ENCODE measurements at regions not wholly inside any gene's neighbourhood (a gene's known extent, or its start where the extent isn't known, plus 50 kb on each side); places are given as distances from the start of the nearest gene placed in this dataset.

GRCh38 chr2:78682781-78683180 lies 342.7 kb upstream of the REG3G start:
- Histone ChIP-seq H3K4me3 (ENCODE audit: low read depth in 1 of 5, low read length in 5 of 5) (no peak overlapping the region), H3K4me1 (ENCODE audit: control insufficient read depth in 5 of 5, insufficient read depth in 5 of 5, low read length in 5 of 5) (no peaks in the 10 kb centered on the region), H3K9ac (ENCODE audit: low read length in 5 of 5) (no peak overlapping the region), H3K27ac (ENCODE audit: low read depth, low read length) (no peak overlapping the region), H3K36me3 (ENCODE audit: control insufficient read depth in 5 of 5, insufficient read depth in 5 of 5, low read length in 5 of 5) (no peaks in the 10 kb centered on the region), H3K27me3 (ENCODE audit: control insufficient read depth in 5 of 5, insufficient read depth in 4 of 5, low read length in 5 of 5) (no peaks in the 10 kb centered on the region), H3K9me3 (ENCODE audit: control insufficient read depth in 5 of 5, low read length in 5 of 5) (peaks cover 0 to 4% (median 3%) of the 10 kb centered on the region in 5 donors)

- H3K9ac ChIP-seq (ENCODE audit: low read length in 5 of 5): no peak overlapping the region
Measured at GRCh38 chr2:78686625-78687153, 338.8 kb upstream of the REG3G start.

GRCh38 chr2:78699696-78700095 lies 325.8 kb upstream of the REG3G start:
- H3K4me3 ChIP-seq (ENCODE audit: low read depth in 1 of 5, low read length in 5 of 5): no peak overlapping the region
- no peaks in the 10 kb centered on the region for H3K4me1 ChIP-seq (ENCODE audit: control insufficient read depth in 5 of 5, insufficient read depth in 5 of 5, low read length in 5 of 5)
- H3K36me3 ChIP-seq (ENCODE audit: control insufficient read depth in 5 of 5, insufficient read depth in 5 of 5, low read length in 5 of 5): no peaks in the 10 kb centered on the region
- no peak overlapping the region for H3K27ac ChIP-seq (ENCODE audit: low read depth, low read length)
- H3K9me3 ChIP-seq (ENCODE audit: control insufficient read depth in 5 of 5, low read length in 5 of 5): no peaks in the 10 kb centered on the region
- H3K27me3 ChIP-seq (ENCODE audit: control insufficient read depth in 5 of 5, insufficient read depth in 4 of 5, low read length in 5 of 5): no peaks in the 10 kb centered on the region
- no peak overlapping the region for H3K9ac ChIP-seq (ENCODE audit: low read length in 5 of 5)

More at GRCh38 chr2:78686625-78687153, 338.8 kb upstream of the REG3G start:
- peaks cover 0 to 6% (median 6%) of the 10 kb centered on the region in 5 donors for H3K9me3 ChIP-seq (ENCODE audit: control insufficient read depth in 5 of 5, low read length in 5 of 5)
- H3K27ac ChIP-seq (ENCODE audit: low read depth, low read length): no peak overlapping the region
- no peaks in the 10 kb centered on the region for H3K4me1 ChIP-seq (ENCODE audit: control insufficient read depth in 5 of 5, insufficient read depth in 5 of 5, low read length in 5 of 5)
- no peaks in the 10 kb centered on the region for H3K36me3 ChIP-seq (ENCODE audit: control insufficient read depth in 5 of 5, insufficient read depth in 5 of 5, low read length in 5 of 5)
- no peaks in the 10 kb centered on the region for H3K27me3 ChIP-seq (ENCODE audit: control insufficient read depth in 5 of 5, insufficient read depth in 4 of 5, low read length in 5 of 5)
- H3K4me3 ChIP-seq (ENCODE audit: low read depth in 1 of 5, low read length in 5 of 5): no peak overlapping the region

- Histone ChIP-seq H3K36me3 (ENCODE audit: control insufficient read depth in 5 of 5, insufficient read depth in 5 of 5, low read length in 5 of 5) (no peaks in the 10 kb centered on the region), H3K9me3 (ENCODE audit: control insufficient read depth in 5 of 5, low read length in 5 of 5) (no peaks in the 10 kb centered on the region), H3K27ac (ENCODE audit: low read depth, low read length) (no peak overlapping the region), H3K27me3 (ENCODE audit: control insufficient read depth in 5 of 5, insufficient read depth in 4 of 5, low read length in 5 of 5) (no peaks in the 10 kb centered on the region), H3K4me1 (ENCODE audit: control insufficient read depth in 5 of 5, insufficient read depth in 5 of 5, low read length in 5 of 5) (no peaks in the 10 kb centered on the region), H3K9ac (ENCODE audit: low read length in 5 of 5) (no peak overlapping the region), H3K4me3 (ENCODE audit: low read depth in 1 of 5, low read length in 5 of 5) (no peak overlapping the region)
Measured at GRCh38 chr2:78701546-78701945, 324.0 kb upstream of the REG3G start.

- no peak overlapping the region for H3K9ac ChIP-seq (ENCODE audit: low read length in 5 of 5)
Measured at GRCh38 chr2:78707776-78708386, 317.6 kb upstream of the REG3G start.

GRCh38 chr2:78710632-78711375 lies 314.7 kb upstream of the REG3G start:
- peaks cover 0 to 2% (median 0%) of the 10 kb centered on the region in 5 donors for H3K9me3 ChIP-seq (ENCODE audit: control insufficient read depth in 5 of 5, low read length in 5 of 5)
- H3K27ac ChIP-seq (ENCODE audit: low read depth, low read length): no peak overlapping the region
- no peak overlapping the region for H3K4me3 ChIP-seq (ENCODE audit: low read depth in 1 of 5, low read length in 5 of 5)
- no peak overlapping the region for H3K9ac ChIP-seq (ENCODE audit: low read length in 5 of 5)
- H3K36me3 ChIP-seq (ENCODE audit: control insufficient read depth in 5 of 5, insufficient read depth in 5 of 5, low read length in 5 of 5): no peaks in the 10 kb centered on the region
- no peaks in the 10 kb centered on the region for H3K4me1 ChIP-seq (ENCODE audit: control insufficient read depth in 5 of 5, insufficient read depth in 5 of 5, low read length in 5 of 5)
- H3K27me3 ChIP-seq (ENCODE audit: control insufficient read depth in 5 of 5, insufficient read depth in 4 of 5, low read length in 5 of 5): no peaks in the 10 kb centered on the region

More at GRCh38 chr2:78707776-78708386, 317.6 kb upstream of the REG3G start:
- Histone ChIP-seq H3K4me3 (ENCODE audit: low read depth in 1 of 5, low read length in 5 of 5) (no peak overlapping the region), H3K9me3 (ENCODE audit: control insufficient read depth in 5 of 5, low read length in 5 of 5) (no peaks in the 10 kb centered on the region), H3K27ac (ENCODE audit: low read depth, low read length) (no peak overlapping the region), H3K4me1 (ENCODE audit: control insufficient read depth in 5 of 5, insufficient read depth in 5 of 5, low read length in 5 of 5) (no peaks in the 10 kb centered on the region), H3K27me3 (ENCODE audit: control insufficient read depth in 5 of 5, insufficient read depth in 4 of 5, low read length in 5 of 5) (no peaks in the 10 kb centered on the region), H3K36me3 (ENCODE audit: control insufficient read depth in 5 of 5, insufficient read depth in 5 of 5, low read length in 5 of 5) (no peaks in the 10 kb centered on the region)

- Histone ChIP-seq H3K9ac (ENCODE audit: low read length in 5 of 5) (no peak overlapping the region), H3K27ac (ENCODE audit: low read depth, low read length) (no peak overlapping the region), H3K4me1 (ENCODE audit: control insufficient read depth in 5 of 5, insufficient read depth in 5 of 5, low read length in 5 of 5) (peaks cover 0 to 4% (median 0%) of the 10 kb centered on the region in 5 donors), H3K9me3 (ENCODE audit: control insufficient read depth in 5 of 5, low read length in 5 of 5) (peaks cover 0 to 2% (median 0%) of the 10 kb centered on the region in 5 donors), H3K27me3 (ENCODE audit: control insufficient read depth in 5 of 5, insufficient read depth in 4 of 5, low read length in 5 of 5) (no peaks in the 10 kb centered on the region), H3K36me3 (ENCODE audit: control insufficient read depth in 5 of 5, insufficient read depth in 5 of 5, low read length in 5 of 5) (no peaks in the 10 kb centered on the region), H3K4me3 (ENCODE audit: low read depth in 1 of 5, low read length in 5 of 5) (no peak overlapping the region)
Measured at GRCh38 chr2:78715293-78715692, 310.2 kb upstream of the REG3G start.

- Histone ChIP-seq H3K36me3 (ENCODE audit: control insufficient read depth in 5 of 5, insufficient read depth in 5 of 5, low read length in 5 of 5) (no peaks in the 10 kb centered on the region), H3K4me1 (ENCODE audit: control insufficient read depth in 5 of 5, insufficient read depth in 5 of 5, low read length in 5 of 5) (peaks cover 0 to 9% (median 0%) of the 10 kb centered on the region in 5 donors), H3K9me3 (ENCODE audit: control insufficient read depth in 5 of 5, low read length in 5 of 5) (peaks cover 0 to 2% (median 0%) of the 10 kb centered on the region in 5 donors), H3K27ac (ENCODE audit: low read depth, low read length) (no peak overlapping the region), H3K27me3 (ENCODE audit: control insufficient read depth in 5 of 5, insufficient read depth in 4 of 5, low read length in 5 of 5) (no peaks in the 10 kb centered on the region), H3K4me3 (ENCODE audit: low read depth in 1 of 5, low read length in 5 of 5) (no peak overlapping the region), H3K9ac (ENCODE audit: low read length in 5 of 5) (no peak overlapping the region)
Measured at GRCh38 chr2:78718024-78718423, 307.5 kb upstream of the REG3G start.

GRCh38 chr2:78718473-78718872 lies 307.0 kb upstream of the REG3G start:
- H3K4me1 ChIP-seq (ENCODE audit: control insufficient read depth in 5 of 5, insufficient read depth in 5 of 5, low read length in 5 of 5): peaks cover 0 to 9% (median 0%) of the 10 kb centered on the region in 5 donors
- H3K9me3 ChIP-seq (ENCODE audit: control insufficient read depth in 5 of 5, low read length in 5 of 5): no peaks in the 10 kb centered on the region
- no peak overlapping the region for H3K9ac ChIP-seq (ENCODE audit: low read length in 5 of 5)
- H3K36me3 ChIP-seq (ENCODE audit: control insufficient read depth in 5 of 5, insufficient read depth in 5 of 5, low read length in 5 of 5): no peaks in the 10 kb centered on the region
- no peak overlapping the region for H3K27ac ChIP-seq (ENCODE audit: low read depth, low read length)
- no peak overlapping the region for H3K4me3 ChIP-seq (ENCODE audit: low read depth in 1 of 5, low read length in 5 of 5)
- H3K27me3 ChIP-seq (ENCODE audit: control insufficient read depth in 5 of 5, insufficient read depth in 4 of 5, low read length in 5 of 5): no peaks in the 10 kb centered on the region

GRCh38 chr2:78721355-78722033 lies 304.0 kb upstream of the REG3G start:
- Histone ChIP-seq H3K4me3 (ENCODE audit: low read depth in 1 of 5, low read length in 5 of 5) (no peak overlapping the region), H3K36me3 (ENCODE audit: control insufficient read depth in 5 of 5, insufficient read depth in 5 of 5, low read length in 5 of 5) (no peaks in the 10 kb centered on the region)

More at GRCh38 chr2:78721355-78722033, 304.0 kb upstream of the REG3G start:
- H3K27ac ChIP-seq (ENCODE audit: low read depth, low read length): no peak overlapping the region
- H3K9me3 ChIP-seq (ENCODE audit: control insufficient read depth in 5 of 5, low read length in 5 of 5): no peaks in the 10 kb centered on the region
- no peak overlapping the region for H3K9ac ChIP-seq (ENCODE audit: low read length in 5 of 5)
- no peaks in the 10 kb centered on the region for H3K27me3 ChIP-seq (ENCODE audit: control insufficient read depth in 5 of 5, insufficient read depth in 4 of 5, low read length in 5 of 5)
- peaks cover 0 to 9% (median 0%) of the 10 kb centered on the region in 5 donors for H3K4me1 ChIP-seq (ENCODE audit: control insufficient read depth in 5 of 5, insufficient read depth in 5 of 5, low read length in 5 of 5)

All from subcutaneous abdominal adipose tissue (tissue), 5 donors.